HepG2 (cell line): ENCODE measurements at regions not wholly inside any gene's neighbourhood (a gene's known extent, or its start where the extent isn't known, plus 50 kb on each side); places are given as distances from the start of the nearest gene placed in this dataset.

Source experiments
- ATAC-seq: fragments of 200-7000 bp; cut with Tn5 transposase; 3 replicates; pipeline ENCODE4 v1.9.1; 2020; ENCODE audit warnings: mild to moderate bottlenecking, moderate library complexity
- BruUV-seq: library from RNA; stranded (reverse); fragments of 400-500 nt; replicated peaks from 2 replicates; lab custom pipeline; 2021; lab: Mats Ljungman, UMichigan
- CTCF ChIA-PET: fragments of 300-600 bp; formaldehyde crosslinking; extraction: SDS; loops from one replicate; lab custom pipeline; 2021; ENCODE audit warnings: low total read pairs, inconsistent platforms, low intra/inter-chr PET ratio; lab: Yijun Ruan, JAX
- POLR2A ChIA-PET: fragments of 350-600 bp; sonication (Branson Sonifier 250); formaldehyde crosslinking; loops from one replicate; lab custom pipeline; 2020; ENCODE audit warnings: antibody characterized with exemption, inconsistent platforms; lab: Yijun Ruan, JAX
- DNase-seq: peaks from one replicate; pipeline ENCODE4 v3.0.0-alpha.2; 2015; ENCODE audit warnings: low spot score
- FAIRE-seq: peaks from 3 replicates; lab custom pipeline; 2011; peaks lifted over from hg19 to GRCh38; lab: Jason Lieb, UNC
- H2AFZ ChIP-seq: one replicate; pipeline ENCODE4 v1.6.1; 2011; ENCODE audit warnings: low read length, inconsistent platforms
- H3K27ac ChIP-seq: fragments of 300-600 bp; 3 replicates; pipeline ENCODE4 v1.8.0; 2011; ENCODE audit warnings: mixed run types, mild to moderate bottlenecking, mixed read lengths, low read length, inconsistent platforms; ENCODE audit not compliant: insufficient read depth; ENCODE audit errors: extremely low read length
- H3K27me3 ChIP-seq, 2 experiments: fragments of 200-600 bp in 1 of 2; 2 replicates in 1 of 2; 3 replicates in 1 of 2; pipeline versions ENCODE4 v1.6.0 to v1.8.0; 2011; ENCODE audit warnings: low read length in 2 of 2, mild to moderate bottlenecking in 2 of 2, moderate library complexity in 2 of 2, inconsistent platforms in 1 of 2; ENCODE audit not compliant: insufficient read depth in 2 of 2, control insufficient read depth in 1 of 2
- H3K36me3 ChIP-seq, 2 experiments: fragments of 200-600 bp in 1 of 2; replicated peaks in 1 of 2; 2 replicates in 1 of 2; 3 replicates in 1 of 2; pipeline versions ENCODE4 v1.5.1 to v1.8.0; 2011; ENCODE audit warnings: low read length in 2 of 2, inconsistent platforms in 1 of 2; ENCODE audit not compliant: insufficient read depth in 2 of 2, control insufficient read depth in 1 of 2
- H3K4me1 ChIP-seq: 2 replicates; pipeline ENCODE4 v1.5.1; 2012; ENCODE audit warnings: low read length, inconsistent platforms; ENCODE audit not compliant: insufficient read depth
- H3K4me2 ChIP-seq: 2 replicates; pipeline ENCODE4 v1.6.0; 2011; ENCODE audit warnings: low read depth, low read length, inconsistent platforms
- H3K4me3 ChIP-seq, 3 experiments: fragments of 200-600 bp in 1 of 3; sonication (generic), shearing (Covaris generic) in 1 of 3; replicated peaks in 1 of 3; 2 replicates each; pipeline ENCODE4 v1.5.1; 2011 to 2016; ENCODE audit warnings: low read length in 3 of 3, inconsistent platforms in 2 of 3, low read depth in 2 of 3, mild to moderate bottlenecking in 2 of 3, control low read depth in 1 of 3, mixed read lengths in 1 of 3; ENCODE audit not compliant: insufficient read depth in 1 of 3
- H3K79me2 ChIP-seq: one replicate; pipeline ENCODE4 v1.6.1; 2011; ENCODE audit warnings: low read length, inconsistent platforms; ENCODE audit not compliant: insufficient read depth
- H3K9ac ChIP-seq: 2 replicates; pipeline ENCODE4 v1.6.0; 2011; ENCODE audit warnings: mild to moderate bottlenecking, low read depth, low read length, inconsistent platforms; ENCODE audit not compliant: insufficient read depth
- H3K9me3 ChIP-seq: 2 replicates; pipeline ENCODE4 v1.5.1; 2012; ENCODE audit warnings: mild to moderate bottlenecking, low read length
- H4K20me1 ChIP-seq: 2 replicates; pipeline ENCODE4 v1.6.0; 2011; ENCODE audit warnings: inconsistent platforms, mild to moderate bottlenecking, low read length, moderate library complexity; ENCODE audit not compliant: insufficient read depth
- CSRNP1 ChIP-seq: sonication (generic); formaldehyde crosslinking; IDR thresholded peaks from 2 replicates; pipeline ENCODE4 v1.8.1; 2023; ENCODE audit warnings: mild to moderate bottlenecking, missing genetic modification reagents
- FOXK1 ChIP-seq: sonication (generic); formaldehyde crosslinking; IDR thresholded peaks from 2 replicates; pipeline ENCODE4 v1.4.0; 2020; ENCODE audit warnings: low read depth, missing genetic modification reagents, borderline replicate concordance
- KLF13 ChIP-seq: sonication (generic); formaldehyde crosslinking; IDR thresholded peaks from 2 replicates; pipeline ENCODE4 v1.4.0; 2020; ENCODE audit warnings: mild to moderate bottlenecking, missing genetic modification reagents
- NKX3-1 ChIP-seq: sonication (generic); formaldehyde crosslinking; IDR thresholded peaks from 2 replicates; pipeline ENCODE4 v1.5.0; 2020; ENCODE audit warnings: missing genetic modification reagents
- PLRG1 ChIP-seq: fragments of 450-650 bp; conservative IDR thresholded peaks from 2 replicates; pipeline ENCODE4 v1.6.1; 2016
- SNAPC2 ChIP-seq: sonication (generic); formaldehyde crosslinking; IDR thresholded peaks from 2 replicates; pipeline ENCODE4 v1.8.1; 2022; ENCODE audit warnings: mild to moderate bottlenecking, missing genetic modification reagents
- TEAD3 ChIP-seq: optimal IDR thresholded peaks from 2 replicates; pipeline ENCODE3; 2016; ENCODE audit warnings: borderline replicate concordance
- TFDP1 ChIP-seq: IDR thresholded peaks from 2 replicates; pipeline ENCODE4 v1.6.1; 2016; ENCODE audit warnings: missing compliant biosample characterization, missing genetic modification reagents, borderline replicate concordance
- XBP1 ChIP-seq: sonication (generic); formaldehyde crosslinking; IDR thresholded peaks from 2 replicates; pipeline ENCODE4 v1.5.0; 2020; ENCODE audit warnings: missing genetic modification reagents
- ZBED4 ChIP-seq: sonication (generic); formaldehyde crosslinking; IDR thresholded peaks from 2 replicates; pipeline ENCODE4 v1.4.0; 2020; ENCODE audit warnings: missing genetic modification reagents, borderline replicate concordance
- ZNF333 ChIP-seq: sonication (generic); formaldehyde crosslinking; IDR thresholded peaks from 2 replicates; pipeline ENCODE4 v1.4.0; 2020; ENCODE audit warnings: mild to moderate bottlenecking, missing genetic modification reagents, borderline replicate concordance
- in situ Hi-C: cut with HindIII; loops from 2 replicates; pipeline ENCODE4 v1.10.0; 2017; ENCODE audit warnings: low pct_unique_long_range_greater_than_20kb; ENCODE audit not compliant: extremely low pct_ligation_motif_present
- intact Hi-C: fragments of 100-400 bp; cut with micrococcal nuclease; formaldehyde crosslinking; loops from one replicate; pipeline ENCODE4 v1.10.0; 2022; ENCODE audit not compliant: unreplicated experiment

GRCh38 chr2:36185624-36186023 lies 170.0 kb upstream of the CRIM1 start (continued):
- no peak for TF ChIP-seq ZBED4 (CRISPR knock-in tag)
- no peak for TF ChIP-seq NKX3-1
- TF ChIP-seq KLF13 (CRISPR knock-in tag), result no peak

GRCh38 chr2:36184848-36185247 lies 170.7 kb upstream of the CRIM1 start:
- Histone ChIP-seq H3K4me3 (no peak overlapping the region), H3K4me2 (no peak overlapping the region), H3K9ac (no peak overlapping the region), H3K4me1 (no peaks in the 10 kb centered on the region), H3K79me2 (no peaks in the 10 kb centered on the region), H4K20me1 (no peaks in the 10 kb centered on the region), H3K27me3 (no peaks in the 10 kb centered on the region), H3K36me3 (no peaks in the 10 kb centered on the region), H3K27ac (no peak overlapping the region), H2AFZ (no peak overlapping the region), H3K9me3 (peaks cover 9% of the 10 kb centered on the region; the same call in 1 of the 2 replicates)
- ChIA-PET POLR2A (no interaction called here), CTCF (no interaction called here)
- ATAC-seq (no peak), FAIRE-seq (no peak), DNase-seq (no peak)
- in situ Hi-C loops (no loop called here), intact Hi-C loops (no loop called here)
- BruUV-seq, result no TSS peak
- no peak for TF ChIP-seq ZNF333 (CRISPR knock-in tag)
- TF ChIP-seq TEAD3, result no peak
- no peak for TF ChIP-seq TFDP1 (CRISPR knock-in tag)
- TF ChIP-seq SNAPC2 (CRISPR knock-in tag), result no peak
- no peak for TF ChIP-seq CSRNP1
- no peak for TF ChIP-seq XBP1 (CRISPR knock-in tag)
- no peak for TF ChIP-seq FOXK1 (CRISPR knock-in tag)
- no peak for TF ChIP-seq PLRG1
- TF ChIP-seq ZBED4 (CRISPR knock-in tag), result no peak
